KMS-11 (cell line): ENCODE measurements at regions not wholly inside any gene's neighbourhood (a gene's known extent, or its start where the extent isn't known, plus 50 kb on each side); places are given as distances from the start of the nearest gene placed in this dataset.
A peak's percentile ranks its signal among the peaks of the same experiment; 100 is the strongest.

ENCODE experiments used
- H2AFZ ChIP-seq: fragments of 200-600 bp; sonication (generic); 2 replicates; pipeline ENCODE4 v1.6.1; 2016; ENCODE audit warnings: antibody characterized with exemption, mixed run types, low read depth
- H3K27ac ChIP-seq: fragments of 200-600 bp; sonication (generic); 2 replicates; pipeline ENCODE4 v1.6.1; 2016; ENCODE audit warnings: mild to moderate bottlenecking, mixed run types
- H3K27me3 ChIP-seq: fragments of 200-600 bp; sonication (generic); 2 replicates; pipeline ENCODE4 v1.6.1; 2017; ENCODE audit warnings: mild to moderate bottlenecking, low read depth, mixed run types, moderate library complexity; ENCODE audit not compliant: insufficient read depth
- H3K36me3 ChIP-seq: fragments of 200-600 bp; sonication (generic); 2 replicates; pipeline ENCODE4 v1.6.1; 2017; ENCODE audit warnings: mild to moderate bottlenecking, mixed run types; ENCODE audit not compliant: insufficient read depth
- H3K4me1 ChIP-seq: fragments of 200-600 bp; sonication (generic); 2 replicates; pipeline ENCODE4 v1.6.1; 2016; ENCODE audit warnings: mild to moderate bottlenecking, low read depth, mixed run types; ENCODE audit not compliant: poor library complexity, severe bottlenecking
- H3K4me2 ChIP-seq: fragments of 200-600 bp; sonication (generic); 2 replicates; pipeline ENCODE4 v1.7.0; 2016; ENCODE audit warnings: mild to moderate bottlenecking, mixed run types
- H3K4me3 ChIP-seq: fragments of 200-600 bp; sonication (generic); IDR thresholded peaks from 2 replicates; pipeline ENCODE4 v1.6.1; 2017; ENCODE audit warnings: low read depth, low read length, mixed read lengths; ENCODE audit not compliant: insufficient read depth
- H3K79me2 ChIP-seq: fragments of 200-600 bp; sonication (generic); 2 replicates; pipeline ENCODE4 v1.6.1; 2016; ENCODE audit warnings: low read depth, mixed run types; ENCODE audit not compliant: insufficient read depth
- H3K9ac ChIP-seq: fragments of 200-600 bp; sonication (generic); 2 replicates; pipeline ENCODE4 v1.6.1; 2016; ENCODE audit warnings: mild to moderate bottlenecking, mixed run types
- H4K20me1 ChIP-seq: fragments of 200-600 bp; sonication (generic); 2 replicates; pipeline ENCODE4 v1.6.1; 2016; ENCODE audit warnings: mild to moderate bottlenecking, mixed run types; ENCODE audit not compliant: insufficient read depth
- CTCF ChIP-seq: fragments of 200-600 bp; sonication (generic); conservative IDR thresholded peaks from 2 replicates; pipeline ENCODE4 v1.6.1; 2017; ENCODE audit warnings: low read depth, mild to moderate bottlenecking, antibody characterized with exemption, low read length, moderate library complexity, mixed read lengths

DNA sequence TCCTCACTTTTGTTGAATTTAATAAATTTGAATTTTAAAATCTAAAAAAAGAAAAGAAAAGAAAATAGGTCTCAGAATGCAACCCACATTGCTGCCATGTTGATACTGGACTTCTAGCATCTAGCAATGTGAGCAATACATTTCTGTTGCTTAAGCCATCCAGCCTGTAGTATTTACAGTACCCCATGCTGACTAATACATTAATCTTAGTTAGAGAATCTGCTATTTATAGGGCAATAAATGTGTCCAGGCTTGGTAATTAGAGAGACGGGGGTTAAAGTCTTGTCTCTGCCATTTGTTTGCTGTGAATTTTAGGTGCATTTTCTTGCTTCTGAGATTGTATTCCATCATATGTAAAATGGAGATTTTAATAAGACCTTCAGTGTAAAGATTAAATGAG, 471.3 kb downstream of the DHX35 start:
- Histone ChIP-seq H3K9ac (no peak overlapping the region), H3K36me3 (no peaks in the 10 kb centered on the region), H4K20me1 (no peaks in the 10 kb centered on the region), H3K27ac (no peak overlapping the region), H3K4me2 (no peak overlapping the region), H3K27me3 (no peaks in the 10 kb centered on the region), H2AFZ (no peak overlapping the region), H3K4me3 (no peak overlapping the region), H3K4me1 (peaks cover 43% of the 10 kb centered on the region), H3K79me2 (no peaks in the 10 kb centered on the region)
- TF ChIP-seq CTCF, result no peak

- Histone ChIP-seq H4K20me1 (no peaks in the 10 kb centered on the region), H3K36me3 (no peaks in the 10 kb centered on the region), H3K27me3 (no peaks in the 10 kb centered on the region), H3K4me1 (peaks cover 43% of the 10 kb centered on the region), H3K9ac (no peak overlapping the region; the same call in 1 of the 2 replicates), H3K4me3 (no peak overlapping the region), H2AFZ (no peak overlapping the region), H3K27ac (peak overlapping the region; percentile 56), H3K79me2 (no peaks in the 10 kb centered on the region), H3K4me2 (peak overlapping the region; percentile 71; the same call in 1 of the 2 replicates)
- TF ChIP-seq CTCF, result no peak
Measured at GRCh38 chr20:39431091-39431880, 469.1 kb downstream of the DHX35 start.

- peak; percentile 84 for TF ChIP-seq CTCF
- H3K9ac ChIP-seq, result no peak overlapping the region
Measured at GRCh38 chr20:39429726-39430125, 467.6 kb downstream of the DHX35 start.

GRCh38 chr20:39424962-39425678, 463.0 kb downstream of the DHX35 start:
- H3K9ac ChIP-seq, result no peak overlapping the region

More at GRCh38 chr20:39429726-39430125, 467.6 kb downstream of the DHX35 start:
- H3K79me2 ChIP-seq, result no peaks in the 10 kb centered on the region
- H3K36me3 ChIP-seq, result no peaks in the 10 kb centered on the region
- H3K27me3 ChIP-seq, result no peaks in the 10 kb centered on the region
- no peak overlapping the region for H3K4me2 ChIP-seq
- H3K4me1 ChIP-seq, result peaks cover 43% of the 10 kb centered on the region
- no peak overlapping the region for H3K4me3 ChIP-seq
- no peaks in the 10 kb centered on the region for H4K20me1 ChIP-seq
- no peak overlapping the region for H3K27ac ChIP-seq
- no peak overlapping the region for H2AFZ ChIP-seq

More at GRCh38 chr20:39424962-39425678, 463.0 kb downstream of the DHX35 start:
- H3K4me3 ChIP-seq, result no peak overlapping the region
- H2AFZ ChIP-seq, result no peak overlapping the region
- H3K4me1 ChIP-seq, result peaks cover 12% of the 10 kb centered on the region
- H3K36me3 ChIP-seq, result no peaks in the 10 kb centered on the region
- H3K27me3 ChIP-seq, result no peaks in the 10 kb centered on the region
- no peak for TF ChIP-seq CTCF
- H3K4me2 ChIP-seq, result no peak overlapping the region
- H4K20me1 ChIP-seq, result no peaks in the 10 kb centered on the region
- H3K79me2 ChIP-seq, result no peaks in the 10 kb centered on the region
- no peak overlapping the region for H3K27ac ChIP-seq
